HEK293 (cell line): ENCODE measurements at regions not wholly inside any gene's neighbourhood (a gene's known extent, or its start where the extent isn't known, plus 50 kb on each side); places are given as distances from the start of the nearest gene placed in this dataset.

Source experiments
- CTCF ChIA-PET: fragments of 350-600 bp; formaldehyde crosslinking; extraction: SDS; loops from one replicate; lab custom pipeline; 2021; ENCODE audit warnings: antibody characterized with exemption; lab: Yijun Ruan, JAX
- POLR2A ChIA-PET: fragments of 300-600 bp; formaldehyde crosslinking; extraction: SDS; loops from one replicate; lab custom pipeline; 2020; ENCODE audit warnings: antibody characterized with exemption, inconsistent platforms; lab: Yijun Ruan, JAX
- H3K27ac ChIP-seq: fragments of 200-500 bp; sonication (Bioruptor generic); 2 replicates; pipeline ENCODE4 v1.5.1; 2014; ENCODE audit warnings: low read depth, low read length, control low read depth, inconsistent platforms; ENCODE audit errors: extremely low read depth
- H3K36me3 ChIP-seq, 2 experiments: fragments of 200-500 bp in 1 of 2; sonication (Bioruptor generic) in 1 of 2; 1 replicate in 1 of 2; 2 replicates in 1 of 2; pipeline ENCODE4 v1.5.1; 2014 to 2017; ENCODE audit warnings: inconsistent platforms in 2 of 2, low read length in 2 of 2; ENCODE audit not compliant: control insufficient read depth in 2 of 2, insufficient read depth in 1 of 2
- H3K4me1 ChIP-seq: fragments of 200-500 bp; sonication (Bioruptor generic); 2 replicates; pipeline ENCODE4 v1.5.1; 2014; ENCODE audit warnings: mild to moderate bottlenecking, low read length, inconsistent platforms; ENCODE audit not compliant: control insufficient read depth, insufficient read depth
- H3K4me3 ChIP-seq: 2 replicates; pipeline ENCODE4 v1.5.1; 2011; ENCODE audit warnings: low read depth, mild to moderate bottlenecking, control low read depth, low read length, moderate library complexity
- H3K9me3 ChIP-seq: fragments of 200-500 bp; sonication (Bioruptor generic); 2 replicates; pipeline ENCODE4 v1.5.1; 2014; ENCODE audit warnings: low read depth, low read length, inconsistent platforms; ENCODE audit not compliant: control insufficient read depth, insufficient read depth
- EGR2 ChIP-seq: fragments of 450-650 bp; formaldehyde crosslinking; IDR thresholded peaks from 2 replicates; pipeline ENCODE4 v1.5.1; 2016; ENCODE audit warnings: low read depth, missing biosample characterization, missing genetic modification characterization
- KLF7 ChIP-seq: fragments of 450-650 bp; formaldehyde crosslinking; IDR thresholded peaks from 2 replicates; pipeline ENCODE4 v1.5.1; 2016; ENCODE audit warnings: missing biosample characterization, missing genetic modification characterization, borderline replicate concordance
- PRDM4 ChIP-seq: fragments of 450-650 bp; formaldehyde crosslinking; IDR thresholded peaks from 2 replicates; pipeline ENCODE4 v1.5.1; 2017; ENCODE audit warnings: missing biosample characterization, missing genetic modification characterization
- SCRT1 ChIP-seq: fragments of 450-650 bp; formaldehyde crosslinking; IDR thresholded peaks from 2 replicates; pipeline ENCODE4 v1.5.1; 2016; ENCODE audit warnings: missing biosample characterization, missing genetic modification characterization, borderline replicate concordance
- SP3 ChIP-seq: fragments of 450-650 bp; formaldehyde crosslinking; IDR thresholded peaks from 2 replicates; pipeline ENCODE4 v1.5.1; 2016; ENCODE audit warnings: missing biosample characterization, missing genetic modification characterization
- ZBTB17 ChIP-seq: fragments of 450-650 bp; formaldehyde crosslinking; IDR thresholded peaks from 2 replicates; pipeline ENCODE4 v1.5.1; 2016; ENCODE audit warnings: missing biosample characterization, missing genetic modification characterization
- ZNF132 ChIP-seq: fragments of 450-650 bp; formaldehyde crosslinking; IDR thresholded peaks from 2 replicates; pipeline ENCODE4 v1.5.1; 2017; ENCODE audit warnings: missing biosample characterization, missing genetic modification characterization, borderline replicate concordance
- ZNF341 ChIP-seq: fragments of 450-650 bp; formaldehyde crosslinking; IDR thresholded peaks from 2 replicates; pipeline ENCODE4; 2016; ENCODE audit warnings: low read depth, missing biosample characterization, missing genetic modification characterization
- ZNF391 ChIP-seq: fragments of 450-650 bp; formaldehyde crosslinking; IDR thresholded peaks from 2 replicates; pipeline ENCODE4 v1.5.1; 2016; ENCODE audit warnings: low read depth, missing biosample characterization, missing genetic modification characterization, borderline replicate concordance
- ZNF416 ChIP-seq: fragments of 450-650 bp; formaldehyde crosslinking; IDR thresholded peaks from 2 replicates; pipeline ENCODE4 v1.5.1; 2016; ENCODE audit warnings: missing biosample characterization, missing genetic modification characterization
- ZNF645 ChIP-seq: fragments of 450-650 bp; formaldehyde crosslinking; IDR thresholded peaks from 2 replicates; pipeline ENCODE4; 2016; ENCODE audit warnings: missing biosample characterization, missing genetic modification characterization
- ZNF747 ChIP-seq: fragments of 450-650 bp; formaldehyde crosslinking; IDR thresholded peaks from 2 replicates; pipeline ENCODE4 v1.5.1; 2016; ENCODE audit warnings: missing biosample characterization, missing genetic modification characterization
- ZSCAN30 ChIP-seq: fragments of 450-650 bp; IDR thresholded peaks from 2 replicates; pipeline ENCODE4 v1.5.1; 2018; ENCODE audit warnings: missing biosample characterization, mild to moderate bottlenecking, missing genetic modification characterization, moderate library complexity
- TF ChIP-seq, protein P1 (sequence below): fragments of 450-650 bp; formaldehyde crosslinking; conservative IDR thresholded peaks from 2 replicates; pipeline ENCODE4 v1.5.1; 2016; ENCODE audit warnings: low read depth, missing biosample characterization, missing genetic modification characterization
- TF ChIP-seq, protein P2 (sequence below): fragments of 450-650 bp; formaldehyde crosslinking; IDR thresholded peaks from 2 replicates; pipeline ENCODE4 v1.5.1; 2016; ENCODE audit warnings: missing biosample characterization, missing genetic modification characterization, low read depth
- TF ChIP-seq, protein P3 (sequence below): fragments of 450-650 bp; formaldehyde crosslinking; IDR thresholded peaks from 2 replicates; pipeline ENCODE4 v1.5.1; 2016; ENCODE audit warnings: missing biosample characterization, missing genetic modification characterization

GRCh38 chr10:44581996-44582395 is 197.1 kb upstream of the CXCL12 start:
- H3K27ac ChIP-seq, result no peak overlapping the region
- POLR2A ChIA-PET, result no interaction called here
- no peaks in the 10 kb centered on the region for H3K4me1 ChIP-seq
- H3K36me3 ChIP-seq, result no peaks in the 10 kb centered on the region
- TF ChIP-seq EGR2 (tag by site-specific recombination) (no peak), ZNF132 (tag by site-specific recombination) (no peak), ZSCAN30 (no peak), ZBTB17 (tag by site-specific recombination) (no peak)
- TF ChIP-seq, protein P1, sequence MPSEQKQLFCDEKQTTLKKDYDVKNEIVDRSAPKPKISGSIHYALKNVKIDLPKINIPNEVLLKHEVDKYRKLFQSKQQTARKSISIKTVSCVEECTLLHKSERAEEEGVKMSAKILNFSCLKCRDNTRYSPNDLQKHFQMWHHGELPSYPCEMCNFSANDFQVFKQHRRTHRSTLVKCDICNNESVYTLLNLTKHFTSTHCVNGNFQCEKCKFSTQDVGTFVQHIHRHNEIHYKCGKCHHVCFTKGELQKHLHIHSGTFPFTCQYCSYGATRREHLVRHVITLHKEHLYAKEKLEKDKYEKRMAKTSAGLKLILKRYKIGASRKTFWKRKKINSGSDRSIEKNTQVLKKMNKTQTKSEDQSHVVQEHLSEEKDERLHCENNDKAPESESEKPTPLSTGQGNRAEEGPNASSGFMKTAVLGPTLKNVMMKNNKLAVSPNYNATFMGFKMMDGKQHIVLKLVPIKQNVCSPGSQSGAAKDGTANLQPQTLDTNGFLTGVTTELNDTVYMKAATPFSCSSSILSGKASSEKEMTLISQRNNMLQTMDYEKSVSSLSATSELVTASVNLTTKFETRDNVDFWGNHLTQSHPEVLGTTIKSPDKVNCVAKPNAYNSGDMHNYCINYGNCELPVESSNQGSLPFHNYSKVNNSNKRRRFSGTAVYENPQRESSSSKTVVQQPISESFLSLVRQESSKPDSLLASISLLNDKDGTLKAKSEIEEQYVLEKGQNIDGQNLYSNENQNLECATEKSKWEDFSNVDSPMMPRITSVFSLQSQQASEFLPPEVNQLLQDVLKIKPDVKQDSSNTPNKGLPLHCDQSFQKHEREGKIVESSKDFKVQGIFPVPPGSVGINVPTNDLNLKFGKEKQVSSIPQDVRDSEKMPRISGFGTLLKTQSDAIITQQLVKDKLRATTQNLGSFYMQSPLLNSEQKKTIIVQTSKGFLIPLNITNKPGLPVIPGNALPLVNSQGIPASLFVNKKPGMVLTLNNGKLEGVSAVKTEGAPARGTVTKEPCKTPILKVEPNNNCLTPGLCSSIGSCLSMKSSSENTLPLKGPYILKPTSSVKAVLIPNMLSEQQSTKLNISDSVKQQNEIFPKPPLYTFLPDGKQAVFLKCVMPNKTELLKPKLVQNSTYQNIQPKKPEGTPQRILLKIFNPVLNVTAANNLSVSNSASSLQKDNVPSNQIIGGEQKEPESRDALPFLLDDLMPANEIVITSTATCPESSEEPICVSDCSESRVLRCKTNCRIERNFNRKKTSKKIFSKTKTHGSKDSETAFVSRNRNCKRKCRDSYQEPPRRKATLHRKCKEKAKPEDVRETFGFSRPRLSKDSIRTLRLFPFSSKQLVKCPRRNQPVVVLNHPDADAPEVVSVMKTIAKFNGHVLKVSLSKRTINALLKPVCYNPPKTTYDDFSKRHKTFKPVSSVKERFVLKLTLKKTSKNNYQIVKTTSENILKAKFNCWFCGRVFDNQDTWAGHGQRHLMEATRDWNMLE (tag by site-specific recombination), result no peak
- TF ChIP-seq, protein P2, sequence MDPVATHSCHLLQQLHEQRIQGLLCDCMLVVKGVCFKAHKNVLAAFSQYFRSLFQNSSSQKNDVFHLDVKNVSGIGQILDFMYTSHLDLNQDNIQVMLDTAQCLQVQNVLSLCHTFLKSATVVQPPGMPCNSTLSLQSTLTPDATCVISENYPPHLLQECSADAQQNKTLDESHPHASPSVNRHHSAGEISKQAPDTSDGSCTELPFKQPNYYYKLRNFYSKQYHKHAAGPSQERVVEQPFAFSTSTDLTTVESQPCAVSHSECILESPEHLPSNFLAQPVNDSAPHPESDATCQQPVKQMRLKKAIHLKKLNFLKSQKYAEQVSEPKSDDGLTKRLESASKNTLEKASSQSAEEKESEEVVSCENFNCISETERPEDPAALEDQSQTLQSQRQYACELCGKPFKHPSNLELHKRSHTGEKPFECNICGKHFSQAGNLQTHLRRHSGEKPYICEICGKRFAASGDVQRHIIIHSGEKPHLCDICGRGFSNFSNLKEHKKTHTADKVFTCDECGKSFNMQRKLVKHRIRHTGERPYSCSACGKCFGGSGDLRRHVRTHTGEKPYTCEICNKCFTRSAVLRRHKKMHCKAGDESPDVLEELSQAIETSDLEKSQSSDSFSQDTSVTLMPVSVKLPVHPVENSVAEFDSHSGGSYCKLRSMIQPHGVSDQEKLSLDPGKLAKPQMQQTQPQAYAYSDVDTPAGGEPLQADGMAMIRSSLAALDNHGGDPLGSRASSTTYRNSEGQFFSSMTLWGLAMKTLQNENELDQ (tag by site-specific recombination), result no peak
- no peaks in the 10 kb centered on the region for H3K9me3 ChIP-seq
- CTCF ChIA-PET, result interaction anchor here (1.0 to 1.5 kb wide), 2 partner anchors 208 to 275 kb away, joined by 3 to 4 read pairs; no protein-coding TSS in a partner anchor
- H3K4me3 ChIP-seq, result no peak overlapping the region

DNA sequence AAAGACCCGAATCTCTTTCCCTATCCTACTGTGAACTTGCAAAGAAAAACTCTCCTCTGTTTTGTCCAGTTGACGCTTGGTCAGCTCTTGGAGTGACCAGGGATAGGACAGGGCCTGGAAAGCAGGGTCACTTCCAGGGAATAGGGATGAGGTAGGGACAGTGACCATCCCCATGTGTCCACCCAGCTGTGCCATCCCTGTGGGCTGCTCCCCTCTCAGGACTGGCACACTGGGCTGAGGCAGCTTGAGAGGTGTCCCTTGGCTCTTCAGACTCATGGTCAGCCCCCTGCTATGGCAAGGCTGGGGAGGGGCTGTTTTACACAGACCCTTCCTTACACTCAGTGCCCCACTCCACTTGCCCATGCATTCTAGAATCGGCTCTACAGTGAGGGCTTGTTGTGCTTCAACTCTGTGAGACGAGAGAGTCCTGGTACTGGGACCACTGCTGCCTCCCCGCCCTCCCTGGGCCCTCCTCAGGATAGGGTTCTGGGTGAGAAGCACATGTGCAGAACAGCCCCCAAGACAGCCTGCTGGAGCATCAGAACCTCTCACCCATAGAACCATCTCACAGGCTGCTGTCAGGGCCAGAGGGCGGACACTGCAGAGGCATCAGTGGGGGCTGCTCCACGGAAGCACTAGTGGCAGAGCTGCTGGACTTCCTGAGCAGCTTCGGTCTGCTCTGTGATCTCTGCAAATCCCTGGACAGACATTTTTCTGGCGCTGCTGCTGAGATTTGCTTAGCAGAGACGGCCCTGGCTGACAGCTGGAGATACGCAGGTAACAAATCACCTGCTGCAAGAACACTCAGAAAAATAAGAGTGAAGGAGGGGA is 202.8 kb upstream of the CXCL12 start:
- H3K4me1 ChIP-seq, result peaks cover 20% of the 10 kb centered on the region
- H3K9me3 ChIP-seq, result no peaks in the 10 kb centered on the region
- H3K4me3 ChIP-seq, result no peak overlapping the region
- CTCF ChIA-PET, result no interaction called here
- H3K36me3 ChIP-seq, result no peaks in the 10 kb centered on the region
- no peak overlapping the region for H3K27ac ChIP-seq
- TF ChIP-seq, protein P3, sequence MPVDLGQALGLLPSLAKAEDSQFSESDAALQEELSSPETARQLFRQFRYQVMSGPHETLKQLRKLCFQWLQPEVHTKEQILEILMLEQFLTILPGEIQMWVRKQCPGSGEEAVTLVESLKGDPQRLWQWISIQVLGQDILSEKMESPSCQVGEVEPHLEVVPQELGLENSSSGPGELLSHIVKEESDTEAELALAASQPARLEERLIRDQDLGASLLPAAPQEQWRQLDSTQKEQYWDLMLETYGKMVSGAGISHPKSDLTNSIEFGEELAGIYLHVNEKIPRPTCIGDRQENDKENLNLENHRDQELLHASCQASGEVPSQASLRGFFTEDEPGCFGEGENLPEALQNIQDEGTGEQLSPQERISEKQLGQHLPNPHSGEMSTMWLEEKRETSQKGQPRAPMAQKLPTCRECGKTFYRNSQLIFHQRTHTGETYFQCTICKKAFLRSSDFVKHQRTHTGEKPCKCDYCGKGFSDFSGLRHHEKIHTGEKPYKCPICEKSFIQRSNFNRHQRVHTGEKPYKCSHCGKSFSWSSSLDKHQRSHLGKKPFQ (tag by site-specific recombination), result no peak
- TF ChIP-seq ZNF747 (tag by site-specific recombination), result no peak
- no peak for TF ChIP-seq ZNF645 (tag by site-specific recombination)
- no peak for TF ChIP-seq ZNF132 (tag by site-specific recombination)
- no peak for TF ChIP-seq SCRT1 (tag by site-specific recombination)
- peak; percentile 25; the same call in 1 of the 2 replicates for TF ChIP-seq ZBTB17 (tag by site-specific recombination)
- TF ChIP-seq ZNF391, result no peak
- TF ChIP-seq PRDM4 (tag by site-specific recombination), result no peak
- TF ChIP-seq KLF7 (tag by site-specific recombination), result no peak
- peak; percentile 67 for TF ChIP-seq ZNF341
- no peak for TF ChIP-seq ZNF416 (tag by site-specific recombination)
- no peak for TF ChIP-seq SP3 (tag by site-specific recombination)
- POLR2A ChIA-PET, result no interaction called here
